CD4-positive, alpha-beta T cell treated with Interferon gamma for 1 hour (primary cell): ENCODE measurements at regions not wholly inside any gene's neighbourhood (a gene's known extent, or its start where the extent isn't known, plus 50 kb on each side); places are given as distances from the start of the nearest gene placed in this dataset.
A peak's percentile ranks its signal among the peaks of the same experiment; 100 is the strongest.

Source experiments
- DNase-seq: peaks from one replicate; pipeline ENCODE4 v3.0.0-alpha.2; 2020

DNA sequence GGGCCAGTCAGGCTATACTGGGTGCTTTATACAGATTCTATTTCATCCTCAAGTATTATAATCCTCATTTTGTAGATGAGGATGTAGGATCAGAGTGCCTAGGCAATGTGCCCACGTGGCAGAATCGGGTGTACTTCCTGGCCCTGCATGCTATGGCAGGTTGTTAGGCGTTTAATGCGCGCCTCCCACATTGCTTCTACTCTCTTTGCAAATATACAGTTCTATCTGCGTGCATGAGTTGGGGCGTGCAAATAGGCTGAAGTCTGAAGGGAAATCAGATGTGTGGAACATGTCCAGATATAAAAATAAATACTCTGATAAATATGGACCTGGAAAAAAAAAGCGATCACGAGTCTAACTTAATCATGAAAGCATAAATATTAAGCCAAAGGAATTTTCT, 194.7 kb upstream of the FMN2 start:
- DNase-seq: no peak

DNA sequence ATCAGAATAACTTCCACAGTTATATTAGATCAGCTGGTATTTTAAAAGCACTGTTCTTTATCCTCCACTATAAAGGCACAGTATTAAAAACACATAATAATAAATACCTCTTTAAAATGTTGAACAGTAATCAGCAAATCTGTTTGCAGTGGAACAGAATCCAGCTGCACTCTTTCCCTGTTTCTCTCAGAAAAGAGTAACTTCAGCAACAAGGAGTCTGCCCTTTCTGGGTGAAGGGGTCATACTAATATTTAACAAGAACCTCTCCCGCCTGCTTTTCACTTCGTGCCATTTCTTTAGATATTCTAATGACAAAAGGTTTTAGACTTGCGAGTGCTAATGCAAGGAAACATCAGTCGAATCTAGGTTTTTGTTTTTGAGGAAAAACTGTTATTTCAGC, 194.2 kb upstream of the FMN2 start:
- DNase-seq: no peak

DNA sequence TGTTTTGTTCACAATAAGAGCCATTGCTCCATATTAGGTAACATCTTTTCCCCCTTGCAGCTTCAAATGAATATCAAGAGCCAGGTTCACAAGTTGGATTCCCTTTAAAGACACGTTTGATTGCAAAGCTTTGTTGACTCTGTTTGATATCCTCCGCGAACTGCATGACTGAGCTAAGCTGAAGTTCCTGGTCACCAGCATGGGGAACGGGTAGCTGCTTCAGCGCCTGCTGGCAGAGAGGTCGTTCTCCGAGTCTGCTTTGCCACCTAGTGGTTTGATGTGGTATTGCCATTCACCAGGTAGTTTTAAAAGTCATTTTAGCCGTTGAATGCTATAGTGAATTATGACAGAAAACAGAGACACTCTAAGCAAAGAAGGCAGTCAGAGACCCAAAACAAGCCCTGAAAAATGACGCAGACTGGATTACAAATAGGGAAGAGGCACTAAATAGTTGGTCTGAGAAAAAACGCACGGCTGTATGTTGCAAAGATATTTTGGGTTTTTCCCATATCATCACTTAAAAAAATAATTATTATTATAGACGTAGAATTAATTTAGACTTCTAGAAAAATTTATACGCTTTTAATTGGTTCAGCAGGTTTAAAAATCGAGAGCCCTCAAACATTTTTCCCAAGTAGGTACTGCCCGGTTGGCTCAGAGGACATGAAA, 193.5 kb upstream of the FMN2 start:
- DNase-seq: peak; percentile 65

DNA sequence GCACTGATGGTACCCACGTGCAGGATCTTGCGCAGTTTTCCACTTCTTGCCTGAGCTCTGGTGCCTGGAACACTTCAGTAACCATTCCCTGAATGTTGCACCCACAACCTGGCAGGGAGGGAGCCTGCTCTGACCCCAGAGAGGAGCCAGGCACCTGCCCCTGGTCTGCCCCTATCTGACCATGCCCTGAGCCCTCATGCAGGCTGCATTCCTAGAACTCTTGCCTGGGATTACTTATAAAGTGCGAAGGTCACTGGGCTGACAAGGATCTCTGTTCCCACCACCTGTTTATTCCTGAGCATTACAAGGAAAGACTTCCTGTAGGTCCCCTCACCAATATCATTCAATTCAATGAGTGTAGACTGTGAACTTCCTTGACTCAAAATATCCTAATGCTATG, 191.9 kb upstream of the FMN2 start:
- no peak for DNase-seq

DNA sequence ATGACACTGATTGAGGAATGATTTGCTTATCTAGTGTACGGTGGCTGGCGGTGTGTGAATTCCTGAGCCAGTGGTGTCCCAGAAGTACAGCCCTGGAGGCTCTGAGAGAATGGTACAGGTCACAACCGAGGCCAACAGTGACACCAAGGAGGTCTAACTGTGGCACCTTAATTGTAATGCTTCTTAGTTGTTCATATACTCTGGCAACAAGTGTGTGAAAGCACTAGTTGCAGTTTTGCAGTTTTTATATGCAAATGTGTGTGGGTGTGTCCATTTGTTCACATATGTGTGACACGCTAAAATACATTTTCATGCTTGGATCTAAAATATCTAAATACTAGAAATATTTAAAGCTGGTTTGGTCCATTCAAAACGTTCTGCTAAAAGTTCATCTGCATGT, 185.3 kb upstream of the FMN2 start:
- no peak for DNase-seq

DNA sequence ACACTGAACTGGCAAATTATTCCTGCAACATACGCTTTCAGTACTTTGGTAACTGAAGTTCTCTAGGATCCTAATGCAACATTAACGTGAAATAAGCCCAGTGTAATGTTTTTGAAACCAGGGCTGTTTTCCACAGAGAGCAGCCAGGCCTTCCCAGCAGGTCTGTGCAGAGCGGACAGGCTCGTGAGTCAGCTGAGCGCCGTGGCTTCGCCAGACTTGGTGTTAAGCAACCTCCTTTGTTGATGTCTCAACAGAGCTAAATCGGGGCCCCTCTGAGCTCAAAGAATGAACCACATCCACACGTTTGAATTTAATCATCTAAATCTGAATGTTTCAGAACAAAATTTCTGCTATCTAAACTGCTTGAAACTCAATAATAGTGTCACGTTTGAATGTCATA, 181.8 kb upstream of the FMN2 start:
- DNase-seq: peak; percentile 57

DNA sequence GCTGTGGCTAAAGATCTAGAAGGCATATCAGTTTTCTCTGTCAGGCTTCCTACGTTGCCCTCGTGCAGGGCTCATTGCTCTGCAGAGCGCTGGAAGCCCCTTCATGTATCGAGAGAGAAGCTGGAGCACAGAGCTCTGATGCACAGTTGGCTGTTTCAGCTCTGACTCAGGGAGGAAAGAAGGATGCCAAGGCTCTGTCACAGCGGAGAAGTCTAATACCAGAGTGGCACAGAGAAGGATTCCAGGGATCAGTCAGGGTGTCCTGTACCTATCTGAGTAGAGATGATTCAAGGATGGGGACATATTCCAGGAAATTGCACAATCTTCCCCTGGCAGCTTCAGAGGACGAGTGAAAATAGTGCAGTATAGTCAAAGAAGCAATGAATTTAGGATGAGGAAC, 179.2 kb upstream of the FMN2 start:
- DNase-seq: no peak

DNA sequence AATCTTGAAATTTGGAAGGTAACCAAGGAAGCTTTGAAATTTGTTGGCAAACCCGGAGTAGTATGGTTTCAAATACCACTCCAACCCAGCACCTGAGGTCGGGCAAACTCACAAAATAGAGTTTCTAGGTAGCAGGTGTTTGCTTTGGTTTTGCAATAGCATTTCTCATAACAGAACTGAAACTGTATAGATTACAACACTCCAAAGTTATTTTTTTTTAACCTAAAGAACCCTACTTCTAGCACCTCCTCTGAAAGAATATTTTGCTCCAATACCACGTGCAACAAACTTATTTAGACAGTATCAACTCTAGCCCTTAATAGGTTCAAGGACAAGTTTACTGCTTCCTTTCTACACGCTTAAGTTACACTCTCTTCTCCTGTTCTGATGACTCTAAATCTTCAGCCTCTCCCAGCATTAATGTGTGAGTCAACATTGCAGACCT, 178.5 kb upstream of the FMN2 start:
- DNase-seq: no peak

DNA sequence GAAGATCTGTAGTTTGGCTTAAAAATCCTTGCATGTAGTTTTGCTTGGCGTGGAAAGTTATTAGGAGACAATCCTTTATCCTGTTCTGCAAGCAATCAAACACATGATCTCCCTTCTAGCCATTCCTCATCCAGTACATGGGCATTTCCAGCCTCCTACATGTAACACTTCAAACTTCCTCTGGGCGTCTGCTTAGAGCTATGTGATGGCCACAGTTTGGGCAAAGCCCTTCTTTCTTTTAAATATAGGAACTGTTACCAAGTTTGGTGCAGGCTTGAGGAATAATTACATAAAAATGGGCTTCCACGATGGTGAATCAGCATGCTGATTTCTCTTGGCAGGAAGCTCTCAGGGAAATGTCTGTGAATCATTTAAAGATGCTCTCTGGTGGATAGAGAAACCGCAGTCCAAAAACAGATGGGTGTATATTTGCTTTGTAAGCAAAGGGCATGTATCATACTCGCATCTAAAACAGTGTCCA, 176.9 kb upstream of the FMN2 start:
- no peak for DNase-seq

DNA sequence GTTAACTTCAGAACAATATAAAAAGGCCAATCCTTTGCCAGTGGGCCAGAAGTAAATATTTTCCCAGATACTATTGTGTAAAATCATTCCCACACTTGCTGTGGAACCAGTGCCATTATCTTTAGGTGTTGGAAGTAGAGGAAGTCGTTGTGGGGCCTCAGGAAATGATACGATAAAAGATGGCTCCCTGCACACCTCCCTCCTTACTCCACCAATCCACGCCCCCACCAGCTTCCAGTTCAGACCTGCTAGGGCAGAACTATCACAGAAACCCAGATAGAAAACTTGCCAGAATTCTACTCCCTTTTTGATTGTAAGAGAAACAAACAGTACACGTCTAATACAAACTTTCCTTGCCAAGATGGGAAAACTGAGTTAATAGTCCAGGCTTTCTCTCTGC, 173.0 kb upstream of the FMN2 start:
- no peak for DNase-seq

DNA sequence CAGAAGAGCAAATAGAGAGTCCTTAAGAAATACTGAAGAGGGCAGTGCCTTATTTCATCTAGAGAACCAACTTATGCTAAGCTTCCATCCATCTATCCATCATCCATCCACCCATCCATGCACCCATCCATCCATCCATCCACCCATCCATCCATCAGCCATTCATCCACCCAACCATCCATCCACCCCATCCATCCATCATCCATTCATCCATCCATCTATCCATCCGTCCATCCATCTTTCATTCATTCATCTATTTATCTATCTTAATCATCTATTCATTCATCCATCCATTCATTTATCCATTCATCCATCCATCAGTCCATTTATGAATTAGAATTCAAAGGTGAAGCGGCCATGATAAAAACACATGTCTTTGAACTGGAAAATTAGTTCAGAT, 171.5 kb upstream of the FMN2 start:
- DNase-seq: no peak

DNA sequence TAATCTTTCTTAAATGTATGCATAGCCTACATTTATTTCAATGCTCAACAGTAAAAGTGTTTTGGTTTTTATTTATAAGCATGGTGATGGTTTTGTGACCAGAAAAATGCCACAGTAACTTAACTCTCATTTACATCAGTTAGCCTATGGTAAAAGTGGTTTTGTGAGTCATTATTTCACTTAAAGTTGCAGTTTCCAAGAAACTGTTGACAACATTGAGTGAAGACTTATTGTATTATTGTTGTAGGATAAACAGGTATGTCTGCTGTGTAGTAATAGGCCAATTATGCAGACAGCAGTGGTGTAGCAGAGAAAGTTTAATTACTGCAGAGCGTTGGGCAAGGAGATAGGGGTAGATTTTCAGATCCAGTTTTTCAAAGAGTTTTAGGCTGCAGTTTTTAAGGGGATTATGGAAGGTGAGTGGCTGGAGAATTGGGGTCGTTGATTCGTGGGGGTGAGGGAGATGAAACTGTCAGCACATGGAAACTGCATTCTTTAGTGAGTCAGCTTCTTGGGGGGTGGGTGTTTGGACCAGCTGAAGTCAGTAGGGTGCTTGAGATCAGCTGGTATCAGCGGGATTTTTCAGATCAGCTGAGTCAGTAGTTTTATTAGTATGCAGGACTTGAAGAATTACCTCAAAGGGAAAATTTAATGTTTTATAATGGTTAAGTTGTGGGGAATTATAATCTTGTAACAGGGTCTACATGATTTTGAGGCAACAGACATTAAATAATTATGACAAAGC, 168.7 kb upstream of the FMN2 start:
- DNase-seq: no peak

DNA sequence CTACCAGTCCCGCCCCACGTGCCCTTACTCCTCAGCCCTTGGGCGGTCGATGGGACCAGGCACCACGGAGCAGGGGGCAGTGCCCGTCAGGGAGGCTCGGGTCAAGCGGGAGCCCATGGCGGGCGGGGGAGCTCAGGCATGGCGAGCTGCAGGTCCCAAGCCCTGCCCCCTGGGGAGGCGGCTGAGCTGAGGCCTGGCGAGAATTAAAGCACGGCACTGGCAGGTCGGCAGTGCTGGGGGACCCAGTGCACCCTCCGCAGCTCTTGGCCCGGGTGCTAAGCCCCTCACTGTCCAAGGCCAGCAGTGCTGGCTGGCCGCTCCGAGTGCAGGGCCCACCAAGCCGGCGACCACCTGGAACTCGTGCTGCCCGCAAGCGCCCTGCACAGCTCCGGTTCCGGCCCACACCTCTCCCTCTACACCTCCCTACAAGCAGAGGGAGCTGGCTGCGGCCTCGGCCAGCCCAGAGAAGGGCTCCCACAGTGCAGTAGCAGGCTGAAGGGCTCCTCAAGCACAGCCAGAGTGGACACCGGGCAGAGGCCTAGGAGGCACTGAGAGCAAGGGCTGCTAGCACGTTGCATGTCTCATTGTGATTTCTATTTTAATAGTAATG, 166.8 kb upstream of the FMN2 start:
- no peak for DNase-seq

DNA sequence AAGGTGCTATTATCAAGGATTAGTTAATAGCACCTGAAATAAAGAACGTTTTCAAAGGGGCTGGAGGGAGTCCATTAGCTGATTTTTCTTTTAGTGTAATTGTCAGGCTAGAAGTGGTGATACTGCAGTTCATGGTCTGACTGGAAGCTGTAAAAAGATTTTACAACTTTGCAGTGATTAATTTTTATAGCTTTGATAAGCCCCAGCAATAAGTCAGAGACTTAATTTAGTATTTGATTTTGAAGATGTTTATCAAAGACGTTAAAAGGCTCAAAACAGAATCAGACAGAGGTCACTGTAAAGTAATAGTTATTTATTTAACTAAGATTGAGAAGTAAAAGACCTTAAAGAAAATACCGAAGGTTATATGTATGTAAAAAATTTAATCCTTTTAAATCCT, 165.5 kb upstream of the FMN2 start:
- no peak for DNase-seq

DNA sequence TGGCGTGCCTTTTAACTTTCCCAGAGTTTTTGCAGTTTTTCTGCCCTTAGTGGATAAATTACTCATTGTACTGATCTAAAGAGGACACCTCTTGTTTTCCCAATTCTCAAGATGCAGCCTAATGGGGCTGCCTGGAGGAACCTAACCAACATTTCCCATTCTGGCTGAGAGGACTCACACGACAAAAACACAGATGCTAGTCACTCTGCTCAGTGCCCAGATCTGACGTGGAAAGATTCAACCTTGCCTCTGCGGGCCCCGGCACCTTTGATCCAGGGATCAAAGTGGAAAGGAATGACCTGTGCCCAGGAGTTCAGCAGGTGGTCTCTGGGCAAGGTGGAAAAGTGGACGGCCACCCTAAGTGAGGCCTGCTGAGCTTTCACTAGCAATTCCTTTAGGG, 162.4 kb upstream of the FMN2 start:
- no peak for DNase-seq

DNA sequence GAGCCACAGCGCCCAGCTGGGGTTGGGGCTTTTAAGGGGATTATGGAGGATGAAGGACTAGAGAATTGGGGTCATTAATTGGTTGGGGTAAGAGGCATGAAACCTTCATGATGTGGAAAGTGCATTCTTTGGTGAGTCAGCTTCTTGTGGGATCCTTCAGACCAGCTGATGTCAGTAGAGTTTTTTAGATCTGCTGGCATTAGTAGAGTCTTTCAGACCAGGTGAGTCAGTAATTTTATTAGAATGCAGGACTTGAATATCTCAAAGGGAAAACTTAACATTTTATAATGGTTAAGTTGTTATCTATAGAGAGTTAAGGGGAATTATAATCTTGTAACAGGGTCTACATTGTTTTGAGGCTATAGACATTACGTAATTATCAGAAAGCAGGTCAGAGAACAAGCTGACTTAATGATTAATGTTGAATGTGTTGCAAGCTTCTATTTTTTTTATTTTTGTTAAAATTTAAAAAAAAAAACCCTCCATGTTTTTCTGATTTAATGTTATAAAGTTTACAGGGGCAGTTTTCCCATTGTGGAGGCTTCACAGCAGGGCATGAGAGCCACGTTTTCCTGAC, 160.9 kb upstream of the FMN2 start:
- DNase-seq: no peak

DNA sequence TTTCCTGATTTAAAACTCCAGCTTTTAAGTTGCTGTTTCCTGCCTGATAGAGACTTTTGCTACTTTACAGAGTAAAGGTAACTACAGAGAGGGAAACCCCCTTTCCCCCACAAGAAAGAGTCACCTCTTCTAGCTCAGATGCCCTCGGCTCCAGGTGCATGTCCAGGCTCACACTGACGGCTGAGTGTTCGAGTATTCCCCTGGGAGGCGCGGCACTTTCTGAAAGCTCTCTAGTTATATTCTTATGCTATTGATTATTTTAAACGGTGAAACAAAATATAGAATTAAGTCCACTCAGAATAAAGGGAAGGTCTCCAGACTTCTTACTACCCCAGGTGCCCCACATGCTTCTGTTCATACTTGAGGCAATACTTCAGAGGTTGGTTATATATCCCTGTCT, 160.3 kb upstream of the FMN2 start:
- DNase-seq: no peak

DNA sequence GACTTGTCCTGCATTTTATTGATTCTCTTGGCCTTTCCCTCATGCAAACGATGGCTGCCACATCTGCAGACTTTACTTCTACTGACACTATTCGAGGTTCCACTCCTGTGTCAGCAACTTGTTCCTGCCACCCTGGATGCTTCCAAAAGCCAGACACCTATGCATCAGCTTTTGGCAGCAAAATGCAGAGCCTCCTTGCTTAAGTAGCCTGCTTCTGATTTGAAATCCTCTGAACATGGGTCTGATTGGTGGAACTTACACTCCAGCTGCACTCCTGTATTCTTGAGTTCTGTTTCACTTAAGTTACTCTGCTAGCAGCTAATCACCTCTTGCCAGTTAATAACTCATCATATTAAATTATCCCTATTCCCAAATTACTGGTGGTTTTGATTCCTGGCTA, 152.1 kb upstream of the FMN2 start:
- DNase-seq: no peak

DNA sequence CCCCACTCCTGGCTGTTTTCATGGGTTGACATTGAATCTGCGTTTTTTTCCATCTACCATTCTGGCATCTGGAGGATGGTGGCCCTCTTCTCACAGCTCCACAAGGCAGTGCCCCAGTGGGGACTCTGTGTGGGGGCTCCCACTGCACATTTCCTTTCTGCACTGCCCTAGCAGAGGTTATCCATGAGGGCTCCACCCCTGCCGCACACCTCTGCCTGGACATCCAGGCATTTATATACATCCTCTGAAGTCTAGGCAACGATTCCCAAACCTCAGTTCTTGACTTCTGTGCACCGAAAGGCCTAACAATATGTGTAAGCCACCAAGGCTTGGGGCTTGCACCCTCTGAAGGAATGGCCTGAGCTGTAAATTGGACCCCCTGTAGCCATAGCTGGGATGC, 147.9 kb upstream of the FMN2 start:
- DNase-seq: no peak

DNA sequence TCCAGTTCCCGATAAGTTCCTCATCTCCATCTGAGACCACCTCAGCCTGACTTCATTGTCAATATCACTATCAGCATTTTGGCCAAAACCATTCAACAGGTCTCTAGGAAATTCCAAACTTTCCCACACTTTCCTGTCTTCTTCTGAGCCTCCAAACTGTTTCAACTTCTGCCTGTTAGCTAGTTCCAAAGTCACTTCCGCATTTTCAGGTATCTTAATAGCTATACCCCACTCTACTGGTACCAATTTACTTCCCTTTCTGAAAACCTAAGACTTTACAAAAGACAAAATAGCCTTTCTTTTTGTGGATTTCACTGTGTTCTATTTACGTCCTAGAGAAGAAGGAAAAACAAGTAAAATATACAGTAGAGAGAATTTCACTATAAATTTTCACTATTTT, 147.0 kb upstream of the FMN2 start:
- no peak for DNase-seq

DNA sequence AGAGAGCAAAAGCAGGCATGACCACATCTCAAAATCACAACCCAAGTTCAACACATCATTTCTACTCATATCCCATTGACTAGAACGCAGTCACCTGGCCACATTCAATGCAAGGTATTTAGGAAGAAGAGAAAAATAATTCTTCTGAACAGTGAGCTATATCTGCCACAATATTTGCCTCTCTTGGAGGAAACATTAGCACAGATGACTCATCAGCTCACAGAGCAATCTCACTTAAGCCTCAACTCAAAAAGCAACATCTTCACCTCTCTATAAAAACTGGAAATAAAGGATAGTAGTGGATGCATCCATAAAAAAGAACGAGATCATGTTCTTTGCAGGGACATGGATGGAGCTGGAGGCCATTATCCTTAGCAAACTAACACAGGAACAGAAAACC, 143.9 kb upstream of the FMN2 start:
- no peak for DNase-seq

DNA sequence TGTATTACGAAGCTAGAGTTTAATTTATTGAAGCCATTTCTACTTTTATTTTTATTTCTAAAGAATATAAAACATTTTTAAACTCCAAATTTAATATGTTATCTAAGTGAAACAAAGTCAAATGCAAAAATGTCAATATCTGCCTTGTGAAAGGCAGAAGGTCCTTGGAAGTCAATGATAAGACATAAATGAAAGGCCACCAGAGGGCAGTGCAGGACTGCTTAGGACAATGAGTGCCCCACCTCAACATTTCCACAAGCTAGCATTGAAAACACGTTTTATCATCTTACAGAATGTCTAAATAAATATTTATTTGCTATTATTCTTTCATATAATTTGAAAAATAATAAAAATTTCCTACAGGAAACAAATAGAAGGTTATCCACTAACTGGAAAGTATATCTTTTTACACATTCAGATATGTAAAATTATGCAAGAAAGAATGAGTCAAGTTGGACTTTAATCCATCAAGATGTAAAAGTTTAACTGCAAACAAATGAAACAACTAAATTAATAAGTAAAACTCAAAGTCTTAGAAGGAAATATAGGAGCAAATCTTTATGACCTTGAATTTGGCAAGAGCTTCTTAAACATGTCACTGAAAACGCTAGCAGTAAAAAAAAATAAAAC, 140.1 kb upstream of the FMN2 start:
- DNase-seq: no peak
